Ishikawa (cell line): ENCODE measurements at regions not wholly inside any gene's neighbourhood (a gene's known extent, or its start where the extent isn't known, plus 50 kb on each side); places are given as distances from the start of the nearest gene placed in this dataset.

Experiments
- CEBPB ChIP-seq: IDR thresholded peaks from 2 replicates; pipeline ENCODE4 v1.6.1; 2012
- CREB1 ChIP-seq: IDR thresholded peaks from 2 replicates; pipeline ENCODE4 v1.6.1; 2012; ENCODE audit warnings: low read depth
- RAD21 ChIP-seq: IDR thresholded peaks from 2 replicates; pipeline ENCODE4 v1.6.1; 2012; ENCODE audit warnings: low read depth
- TAF1 ChIP-seq: IDR thresholded peaks from 2 replicates; pipeline ENCODE4 v1.6.1; 2012; ENCODE audit warnings: low read depth, mild to moderate bottlenecking
- TEAD4 ChIP-seq: IDR thresholded peaks from 2 replicates; pipeline ENCODE4 v1.6.1; 2012

GRCh38 chr2:96427169-96427568 is 78.0 kb downstream of the NEURL3 start:
- TF ChIP-seq RAD21 = no peak
- no peak for TF ChIP-seq CEBPB
- TF ChIP-seq TAF1 = no peak
- TF ChIP-seq CREB1 = no peak
- TF ChIP-seq TEAD4 = no peak
